Chondrocyte (in vitro differentiated cells): ENCODE measurements at regions not wholly inside any gene's neighbourhood (a gene's known extent, or its start where the extent isn't known, plus 50 kb on each side); places are given as distances from the start of the nearest gene placed in this dataset.

ENCODE experiments used
- DNase-seq: peaks from one replicate; pipeline ENCODE4 v3.0.0; 2021; ENCODE audit warnings: mixed read lengths, low spot score
- H3K27ac Mint-ChIP-seq: one replicate; pipeline ENCODE4 v1.8.0; 2021; ENCODE audit warnings: mild to moderate bottlenecking, moderate library complexity, mixed read lengths; ENCODE audit not compliant: unreplicated experiment
- H3K27me3 Mint-ChIP-seq: 2 replicates; pipeline ENCODE4 v1.8.0; 2021; ENCODE audit warnings: low read depth, mixed read lengths
- H3K36me3 Mint-ChIP-seq: 2 replicates; pipeline ENCODE4 v1.8.0; 2021; ENCODE audit warnings: low read depth, mixed read lengths
- H3K4me1 Mint-ChIP-seq: 2 replicates; pipeline ENCODE4 v1.8.0; 2021; ENCODE audit warnings: low read depth, mild to moderate bottlenecking, mixed read lengths
- H3K4me3 Mint-ChIP-seq: one replicate; pipeline ENCODE4 v1.8.0; 2021; ENCODE audit warnings: mild to moderate bottlenecking, moderate library complexity, mixed read lengths; ENCODE audit not compliant: unreplicated experiment
- H3K9me3 Mint-ChIP-seq: 2 replicates; pipeline ENCODE4 v1.8.0; 2021; ENCODE audit warnings: low read depth, mixed read lengths
- CTCF ChIP-seq: fragments of 200-600 bp; sonication (generic); IDR thresholded peaks from 2 replicates; pipeline ENCODE4 v1.5.0; 2021; ENCODE audit warnings: antibody characterized with exemption, mild to moderate bottlenecking, moderate library complexity

- H3K4me1 Mint-ChIP-seq: no peaks in the 10 kb centered on the region
- H3K9me3 Mint-ChIP-seq: peaks cover 17% of the 10 kb centered on the region
- H3K27me3 Mint-ChIP-seq: peaks cover 2% of the 10 kb centered on the region
- no peak overlapping the region for H3K4me3 Mint-ChIP-seq
- no peak for TF ChIP-seq CTCF
- no peaks in the 10 kb centered on the region for H3K36me3 Mint-ChIP-seq
- DNase-seq: no peak
- no peak overlapping the region for H3K27ac Mint-ChIP-seq
Observed at GRCh38 chr3:190989218-190989617, 126.7 kb upstream of the GMNC start.

GRCh38 chr3:190988102-190988501 lies 125.6 kb upstream of the GMNC start:
- H3K27me3 Mint-ChIP-seq: peaks cover 2% of the 10 kb centered on the region
- no peak for DNase-seq
- no peaks in the 10 kb centered on the region for H3K4me1 Mint-ChIP-seq
- H3K36me3 Mint-ChIP-seq: no peaks in the 10 kb centered on the region
- no peak overlapping the region for H3K4me3 Mint-ChIP-seq
- TF ChIP-seq CTCF: no peak
- H3K9me3 Mint-ChIP-seq: peaks cover 17% of the 10 kb centered on the region
- H3K27ac Mint-ChIP-seq: no peak overlapping the region

GRCh38 chr3:190984502-190985244 lies 122.2 kb upstream of the GMNC start:
- no peak for TF ChIP-seq CTCF
- Mint-ChIP-seq H3K27me3 (no peaks in the 10 kb centered on the region), H3K4me3 (no peak overlapping the region), H3K4me1 (no peaks in the 10 kb centered on the region), H3K27ac (no peak overlapping the region), H3K9me3 (peaks cover 17% of the 10 kb centered on the region), H3K36me3 (no peaks in the 10 kb centered on the region)
- DNase-seq: no peak

GRCh38 chr3:190983875-190984274 lies 121.4 kb upstream of the GMNC start:
- Mint-ChIP-seq H3K4me1 (no peaks in the 10 kb centered on the region), H3K27me3 (no peaks in the 10 kb centered on the region), H3K36me3 (no peaks in the 10 kb centered on the region), H3K9me3 (peaks cover 11% of the 10 kb centered on the region), H3K4me3 (no peak overlapping the region), H3K27ac (no peak overlapping the region)
- no peak for DNase-seq
- TF ChIP-seq CTCF: no peak

GRCh38 chr3:190973771-190974170 lies 111.3 kb upstream of the GMNC start:
- no peaks in the 10 kb centered on the region for H3K4me1 Mint-ChIP-seq
- no peaks in the 10 kb centered on the region for H3K9me3 Mint-ChIP-seq
- peaks cover 9% of the 10 kb centered on the region for H3K27me3 Mint-ChIP-seq
- no peak for TF ChIP-seq CTCF
- H3K36me3 Mint-ChIP-seq: no peaks in the 10 kb centered on the region
- no peak overlapping the region for H3K4me3 Mint-ChIP-seq
- no peak for DNase-seq
- no peak overlapping the region for H3K27ac Mint-ChIP-seq
